HG03095 (cell line): ENCODE measurements at regions not wholly inside any gene's neighbourhood (a gene's known extent, or its start where the extent isn't known, plus 50 kb on each side); places are given as distances from the start of the nearest gene placed in this dataset.
"Not testable (repeated sequence)": the region's sequence is repeated elsewhere in the genome, so short reads cannot be mapped to it uniquely, and the experiment has no call there.

ENCODE experiments used
- ATAC-seq: cut with Tn5 transposase; IDR thresholded peaks from one replicate; pipeline ENCODE4 v1.9.1; 2021; ENCODE audit warnings: moderate library complexity; ENCODE audit not compliant: unreplicated experiment

- ATAC-seq, result no peak
Measured at GRCh38 chr4:11821772-11822430, 393.2 kb upstream of the HS3ST1 start.

GRCh38 chr4:11817088-11817487, 388.4 kb upstream of the HS3ST1 start:
- ATAC-seq, result no peak

GRCh38 chr4:11814758-11815157, 386.1 kb upstream of the HS3ST1 start:
- no peak for ATAC-seq

- no peak for ATAC-seq
Measured at GRCh38 chr4:11813951-11814446, 385.3 kb upstream of the HS3ST1 start.

- not testable (repeated sequence) for ATAC-seq
Measured at GRCh38 chr4:11811521-11811920, 382.8 kb upstream of the HS3ST1 start.

GRCh38 chr4:11805842-11806241, 377.1 kb upstream of the HS3ST1 start:
- ATAC-seq, result no peak

GRCh38 chr4:11801466-11802446, 373.1 kb upstream of the HS3ST1 start:
- ATAC-seq, result no peak

- no peak for ATAC-seq
Measured at GRCh38 chr4:11799196-11799595, 370.5 kb upstream of the HS3ST1 start.

- ATAC-seq, result no peak
Measured at GRCh38 chr4:11791797-11792196, 363.1 kb upstream of the HS3ST1 start.

- no peak for ATAC-seq
Measured at GRCh38 chr4:11790230-11790629, 361.5 kb upstream of the HS3ST1 start.

GRCh38 chr4:11783588-11783987, 354.9 kb upstream of the HS3ST1 start:
- no peak for ATAC-seq

GRCh38 chr4:11782859-11783258, 354.2 kb upstream of the HS3ST1 start:
- ATAC-seq, result no peak

GRCh38 chr4:11777447-11777846, 348.8 kb upstream of the HS3ST1 start:
- ATAC-seq, result no peak

GRCh38 chr4:11774346-11774745, 345.7 kb upstream of the HS3ST1 start:
- ATAC-seq, result no peak

GRCh38 chr4:11773798-11774197, 345.1 kb upstream of the HS3ST1 start:
- no peak for ATAC-seq

GRCh38 chr4:11769434-11769833, 340.7 kb upstream of the HS3ST1 start:
- no peak for ATAC-seq

GRCh38 chr4:11768251-11768972, 339.7 kb upstream of the HS3ST1 start:
- ATAC-seq, result no peak

- ATAC-seq, result no peak
Measured at GRCh38 chr4:11765849-11766453, 337.3 kb upstream of the HS3ST1 start.

GRCh38 chr4:11748164-11748872, 319.6 kb upstream of the HS3ST1 start:
- no peak for ATAC-seq

GRCh38 chr4:11746734-11747133, 318.0 kb upstream of the HS3ST1 start:
- ATAC-seq, result no peak
